Stimulated activated naive CD8-positive, alpha-beta T cell treated with anti-CD3 and anti-CD28 coated beads, Interleukin-15, Interleukin-2, amounts not matched to agents 100 ng/mL and 50 ng/mL, for 24 hours (primary cell): ENCODE measurements at regions not wholly inside any gene's neighbourhood (a gene's known extent, or its start where the extent isn't known, plus 50 kb on each side); places are given as distances from the start of the nearest gene placed in this dataset.
"Not testable (repeated sequence)": the region's sequence is repeated elsewhere in the genome, so short reads cannot be mapped to it uniquely, and the experiment has no call there.

Source experiments
- H3K27ac Mint-ChIP-seq: one replicate; pipeline ENCODE4 v1.8.0; 2021; ENCODE audit warnings: mild to moderate bottlenecking, mixed read lengths
- H3K27me3 Mint-ChIP-seq: one replicate; pipeline ENCODE4 v1.8.0; 2021; ENCODE audit warnings: mixed read lengths
- H3K36me3 Mint-ChIP-seq: one replicate; pipeline ENCODE4 v1.8.0; 2021; ENCODE audit warnings: low read depth, mixed read lengths
- H3K4me1 Mint-ChIP-seq: one replicate; pipeline ENCODE4 v1.8.0; 2021; ENCODE audit warnings: low read depth, mixed read lengths
- H3K4me3 Mint-ChIP-seq: one replicate; pipeline ENCODE4 v1.8.0; 2021; ENCODE audit warnings: mild to moderate bottlenecking, mixed read lengths
- H3K9me3 Mint-ChIP-seq: one replicate; pipeline ENCODE4 v1.8.0; 2021; ENCODE audit warnings: mixed read lengths

DNA sequence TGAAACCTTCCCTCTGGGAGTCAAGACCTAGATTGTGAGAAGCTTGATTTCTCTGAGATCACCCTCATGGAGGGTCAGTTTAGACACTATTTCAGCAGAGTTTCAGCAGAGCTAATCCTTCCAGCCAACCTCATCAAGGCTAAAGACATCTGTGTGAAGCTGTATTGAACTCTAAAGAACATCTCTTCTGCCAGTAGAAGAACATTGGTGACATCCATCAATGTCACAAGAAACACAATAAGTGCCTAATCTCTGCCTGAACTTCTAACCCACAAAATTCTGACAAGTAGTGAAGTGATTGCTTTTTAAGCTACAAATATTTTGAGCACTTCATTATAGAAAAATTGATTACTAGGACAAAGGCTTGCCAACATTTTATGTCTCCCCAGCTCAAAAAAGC, 475.8 kb upstream of the PCDH20 start:
- Mint-ChIP-seq H3K4me3 (no peak overlapping the region), H3K27me3 (no peaks in the 10 kb centered on the region), H3K36me3 (no peaks in the 10 kb centered on the region), H3K27ac (no peak overlapping the region), H3K9me3 (no peaks in the 10 kb centered on the region), H3K4me1 (no peaks in the 10 kb centered on the region)

- Mint-ChIP-seq H3K4me1 (no peaks in the 10 kb centered on the region), H3K27ac (no peak overlapping the region), H3K27me3 (no peaks in the 10 kb centered on the region), H3K36me3 (no peaks in the 10 kb centered on the region), H3K4me3 (no peak overlapping the region), H3K9me3 (no peaks in the 10 kb centered on the region)
Observed at GRCh38 chr13:61884830-61885229, 469.2 kb upstream of the PCDH20 start.

GRCh38 chr13:61880578-61881283, 465.1 kb upstream of the PCDH20 start:
- no peaks in the 10 kb centered on the region for H3K4me1 Mint-ChIP-seq
- H3K36me3 Mint-ChIP-seq: no peaks in the 10 kb centered on the region
- H3K4me3 Mint-ChIP-seq: no peak overlapping the region
- H3K27ac Mint-ChIP-seq: no peak overlapping the region
- H3K27me3 Mint-ChIP-seq: no peaks in the 10 kb centered on the region
- H3K9me3 Mint-ChIP-seq: peaks cover 21% of the 10 kb centered on the region

GRCh38 chr13:61878565-61878964, 462.9 kb upstream of the PCDH20 start:
- peaks cover 23% of the 10 kb centered on the region for H3K9me3 Mint-ChIP-seq
- H3K36me3 Mint-ChIP-seq, H3K27ac Mint-ChIP-seq, H3K27me3 Mint-ChIP-seq, H3K4me3 Mint-ChIP-seq, H3K4me1 Mint-ChIP-seq: not testable (repeated sequence)

GRCh38 chr13:61874970-61875579, 459.4 kb upstream of the PCDH20 start:
- no peaks in the 10 kb centered on the region for H3K4me1 Mint-ChIP-seq
- no peak overlapping the region for H3K4me3 Mint-ChIP-seq
- no peaks in the 10 kb centered on the region for H3K36me3 Mint-ChIP-seq
- H3K27me3 Mint-ChIP-seq: no peaks in the 10 kb centered on the region
- no peak overlapping the region for H3K27ac Mint-ChIP-seq
- peaks cover 23% of the 10 kb centered on the region for H3K9me3 Mint-ChIP-seq

DNA sequence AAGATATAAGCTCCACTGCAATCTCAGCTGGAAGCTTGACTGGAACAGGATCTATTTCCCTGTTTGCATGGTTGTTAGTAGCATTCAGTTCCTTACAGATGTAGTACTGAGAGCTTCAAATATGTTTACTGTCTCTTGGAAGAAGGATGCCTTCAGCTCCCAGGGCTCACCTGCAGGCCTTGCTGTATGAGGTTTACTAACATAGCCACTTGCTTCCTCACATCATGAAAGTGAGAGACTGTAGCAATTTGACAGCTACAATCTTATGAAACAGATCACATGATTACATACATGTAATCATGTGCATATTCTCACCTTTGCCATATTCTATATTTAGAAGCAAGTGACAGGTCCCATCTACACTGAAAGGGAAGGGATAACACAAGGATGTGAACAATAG, 458.1 kb upstream of the PCDH20 start:
- Mint-ChIP-seq H3K27ac (no peak overlapping the region), H3K27me3 (no peaks in the 10 kb centered on the region), H3K4me1 (no peaks in the 10 kb centered on the region), H3K4me3 (no peak overlapping the region), H3K36me3 (no peaks in the 10 kb centered on the region), H3K9me3 (peaks cover 23% of the 10 kb centered on the region)

DNA sequence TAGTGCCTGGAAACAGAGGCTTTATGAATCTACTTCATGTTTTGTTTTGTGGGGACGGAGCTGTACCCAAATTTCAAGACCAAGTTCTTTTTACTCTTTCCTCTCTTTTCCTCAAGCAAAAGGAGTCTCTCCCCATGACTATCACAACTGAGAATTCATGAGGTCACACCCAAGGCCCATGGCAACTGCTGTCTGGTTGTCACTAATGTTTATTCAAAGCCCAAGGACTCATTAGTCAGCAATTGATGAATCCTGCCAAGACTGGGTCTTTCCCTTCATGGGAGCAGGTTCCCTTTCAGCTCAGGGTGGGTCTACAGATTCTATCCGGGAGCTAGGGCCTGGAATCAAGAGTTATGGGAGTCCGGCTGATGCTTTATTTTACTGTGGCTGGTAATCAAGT, 441.5 kb upstream of the PCDH20 start:
- Mint-ChIP-seq H3K9me3 (peaks cover 3% of the 10 kb centered on the region), H3K27ac (no peak overlapping the region), H3K36me3 (no peaks in the 10 kb centered on the region), H3K27me3 (no peaks in the 10 kb centered on the region), H3K4me1 (no peaks in the 10 kb centered on the region), H3K4me3 (no peak overlapping the region)

GRCh38 chr13:61852116-61852619, 436.5 kb upstream of the PCDH20 start:
- no peaks in the 10 kb centered on the region for H3K27me3 Mint-ChIP-seq
- no peak overlapping the region for H3K4me3 Mint-ChIP-seq
- H3K27ac Mint-ChIP-seq: no peak overlapping the region

DNA sequence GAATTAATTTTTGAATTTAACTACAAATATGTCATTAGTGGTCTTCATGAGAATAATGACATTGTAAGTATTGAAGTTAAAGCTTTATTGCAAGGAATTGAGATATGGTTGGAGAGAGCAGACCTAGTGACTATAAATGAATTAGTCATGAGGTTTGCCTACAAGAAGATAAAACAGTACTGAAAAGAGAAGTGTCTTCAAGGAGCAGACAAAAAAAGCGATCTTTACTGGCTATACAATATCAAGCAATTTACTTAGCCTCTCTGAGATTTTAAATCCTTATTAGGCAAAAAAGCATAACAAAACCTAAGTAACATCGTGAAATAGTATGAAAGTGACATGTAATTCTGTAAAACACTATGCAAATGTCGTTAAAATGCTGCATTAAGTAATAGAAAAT, 435.1 kb upstream of the PCDH20 start:
- Mint-ChIP-seq H3K4me1 (no peaks in the 10 kb centered on the region), H3K4me3 (no peak overlapping the region), H3K27ac (no peak overlapping the region), H3K9me3 (no peaks in the 10 kb centered on the region), H3K36me3 (no peaks in the 10 kb centered on the region), H3K27me3 (no peaks in the 10 kb centered on the region)

More at GRCh38 chr13:61852116-61852619, 436.5 kb upstream of the PCDH20 start:
- Mint-ChIP-seq H3K36me3 (no peaks in the 10 kb centered on the region), H3K9me3 (peaks cover 3% of the 10 kb centered on the region), H3K4me1 (no peaks in the 10 kb centered on the region)

DNA sequence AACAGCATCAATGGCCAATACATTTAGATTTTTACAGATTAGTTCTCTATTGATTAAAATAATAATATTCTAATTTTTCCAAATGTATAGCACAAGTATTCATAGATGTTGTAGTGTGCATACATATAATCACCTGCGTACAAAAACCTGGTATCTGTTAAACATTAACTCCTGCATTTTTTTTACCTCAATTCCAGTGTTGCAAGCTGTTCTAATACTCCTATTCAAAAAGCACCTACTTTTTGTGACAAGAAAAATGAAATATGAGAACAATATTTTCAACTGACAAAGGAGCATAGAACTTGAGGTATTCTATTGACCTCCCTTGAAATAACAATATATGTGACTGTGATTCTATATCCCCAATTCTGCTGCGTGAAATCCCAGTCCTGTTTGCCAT, 422.9 kb upstream of the PCDH20 start:
- Mint-ChIP-seq H3K4me3 (no peak overlapping the region), H3K27ac (no peak overlapping the region), H3K27me3 (no peaks in the 10 kb centered on the region), H3K9me3 (peaks cover 13% of the 10 kb centered on the region), H3K4me1 (no peaks in the 10 kb centered on the region), H3K36me3 (no peaks in the 10 kb centered on the region)

DNA sequence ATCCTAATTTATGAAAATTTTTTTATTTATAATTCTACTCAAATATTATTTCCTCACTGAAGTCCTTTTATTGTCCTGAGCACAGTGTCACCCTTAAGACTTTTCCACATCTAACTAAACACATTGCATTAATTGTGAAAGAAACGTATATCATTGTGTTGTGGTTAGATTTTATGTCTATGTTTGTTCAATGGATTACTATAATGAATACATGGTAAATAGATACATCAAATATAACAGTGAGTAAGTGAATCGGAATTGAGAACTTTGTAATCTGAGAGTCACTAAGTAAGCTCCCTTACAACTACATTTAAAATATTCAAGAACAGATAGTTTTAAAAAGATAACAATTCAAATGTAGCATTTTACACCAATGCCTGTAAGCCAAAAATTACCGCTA, 417.6 kb upstream of the PCDH20 start:
- Mint-ChIP-seq H3K4me3 (no peak overlapping the region), H3K27ac (no peak overlapping the region), H3K9me3 (peaks cover 4% of the 10 kb centered on the region), H3K36me3 (no peaks in the 10 kb centered on the region), H3K4me1 (no peaks in the 10 kb centered on the region), H3K27me3 (no peaks in the 10 kb centered on the region)

GRCh38 chr13:61831026-61831425, 415.4 kb upstream of the PCDH20 start:
- Mint-ChIP-seq H3K36me3 (no peaks in the 10 kb centered on the region), H3K4me3 (no peak overlapping the region), H3K9me3 (peaks cover 11% of the 10 kb centered on the region), H3K27ac (no peak overlapping the region), H3K27me3 (no peaks in the 10 kb centered on the region), H3K4me1 (no peaks in the 10 kb centered on the region)

GRCh38 chr13:61830475-61830874, 414.8 kb upstream of the PCDH20 start:
- Mint-ChIP-seq H3K27ac (no peak overlapping the region), H3K36me3 (no peaks in the 10 kb centered on the region), H3K4me1 (no peaks in the 10 kb centered on the region), H3K27me3 (no peaks in the 10 kb centered on the region), H3K9me3 (peaks cover 12% of the 10 kb centered on the region), H3K4me3 (no peak overlapping the region)

GRCh38 chr13:61824168-61824567, 408.5 kb upstream of the PCDH20 start:
- Mint-ChIP-seq H3K4me1 (no peaks in the 10 kb centered on the region), H3K4me3 (no peak overlapping the region), H3K36me3 (no peaks in the 10 kb centered on the region), H3K27me3 (no peaks in the 10 kb centered on the region), H3K27ac (no peak overlapping the region), H3K9me3 (peaks cover 18% of the 10 kb centered on the region)

- H3K36me3 Mint-ChIP-seq: no peaks in the 10 kb centered on the region
- peaks cover 11% of the 10 kb centered on the region for H3K9me3 Mint-ChIP-seq
- H3K27ac Mint-ChIP-seq: no peak overlapping the region
- H3K4me1 Mint-ChIP-seq: no peaks in the 10 kb centered on the region
- no peak overlapping the region for H3K4me3 Mint-ChIP-seq
- H3K27me3 Mint-ChIP-seq: no peaks in the 10 kb centered on the region
Observed at GRCh38 chr13:61812286-61812685, 396.6 kb upstream of the PCDH20 start.

GRCh38 chr13:61810065-61810464, 394.4 kb upstream of the PCDH20 start:
- no peak overlapping the region for H3K4me3 Mint-ChIP-seq
- H3K4me1 Mint-ChIP-seq: no peaks in the 10 kb centered on the region
- H3K9me3 Mint-ChIP-seq: peaks cover 3% of the 10 kb centered on the region
- no peak overlapping the region for H3K27ac Mint-ChIP-seq
- H3K27me3 Mint-ChIP-seq: no peaks in the 10 kb centered on the region
- H3K36me3 Mint-ChIP-seq: no peaks in the 10 kb centered on the region
